ENCODE measurements at regions not wholly inside any gene's neighbourhood (a gene's known extent, or its start where the extent isn't known, plus 50 kb on each side); places are given as distances from the start of the nearest gene placed in this dataset.

DNA sequence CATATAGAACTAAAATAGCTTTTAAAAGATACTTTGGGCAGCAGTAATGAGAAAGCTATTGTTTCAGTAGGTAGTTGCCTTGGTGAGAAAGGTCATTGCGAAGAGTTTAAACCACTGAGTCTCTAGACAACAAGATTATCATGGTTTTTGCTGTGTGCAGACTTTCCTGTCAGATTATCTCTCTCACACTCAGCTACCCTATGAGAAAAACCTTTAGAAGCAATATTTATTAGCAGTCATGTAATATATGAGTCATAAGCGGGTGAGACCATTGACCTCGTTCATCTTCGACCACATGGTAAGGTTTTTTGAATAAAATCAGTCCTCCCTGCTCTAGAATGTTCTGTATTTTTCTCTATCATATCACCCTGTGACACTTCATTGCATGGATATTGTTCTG, 59.9 kb downstream of the GPR65 start:
- no peak overlapping the region for H3K4me3 ChIP-seq (ENCODE audit: low read length)
- H3K27me3 ChIP-seq (ENCODE audit: control insufficient read depth in 2 of 2, insufficient read depth in 2 of 2, low read length in 2 of 2): no peaks in the 10 kb centered on the region
- CTCF ChIA-PET: interaction anchor here (0.5 kb wide), 1 partner anchor 86 kb away, joined by 3 read pairs; no protein-coding TSS in a partner anchor
- Mint-ChIP-seq H3K27me3 (peaks cover 0 to 13% (median 5%) of the 10 kb centered on the region in 5 donors), H3K4me3 (no peak overlapping the region), H3K4me1 (no peaks in the 10 kb centered on the region), H3K9me3 (peaks cover 2 to 13% (median 7%) of the 10 kb centered on the region in 11 donors), H3K27ac (no peak overlapping the region), H3K36me3 (peaks cover 0 to 9% (median 4%) of the 10 kb centered on the region in 5 donors)
- POLR2A ChIA-PET: interaction anchor here (0.6 kb wide), 1 partner anchor 81 kb away, joined by 3 read pairs; no protein-coding TSS in a partner anchor
- no peaks in the 10 kb centered on the region for H3K4me1 ChIP-seq (ENCODE audit: control insufficient read depth in 2 of 2, insufficient read depth in 2 of 2, low read length in 2 of 2)
- no peaks in the 10 kb centered on the region for H3K9me3 ChIP-seq (ENCODE audit: control insufficient read depth in 2 of 3, low read length in 3 of 3)
- DNase-seq (no peak), ATAC-seq (no peak)
- no peaks in the 10 kb centered on the region for H3K36me3 ChIP-seq (ENCODE audit: control insufficient read depth in 2 of 3, insufficient read depth in 3 of 3, low read length in 3 of 3)
- intact Hi-C loops (cut with micrococcal nuclease): no loop called here
- H3K27ac ChIP-seq (ENCODE audit: low read depth, low read length): no peak overlapping the region

DNA sequence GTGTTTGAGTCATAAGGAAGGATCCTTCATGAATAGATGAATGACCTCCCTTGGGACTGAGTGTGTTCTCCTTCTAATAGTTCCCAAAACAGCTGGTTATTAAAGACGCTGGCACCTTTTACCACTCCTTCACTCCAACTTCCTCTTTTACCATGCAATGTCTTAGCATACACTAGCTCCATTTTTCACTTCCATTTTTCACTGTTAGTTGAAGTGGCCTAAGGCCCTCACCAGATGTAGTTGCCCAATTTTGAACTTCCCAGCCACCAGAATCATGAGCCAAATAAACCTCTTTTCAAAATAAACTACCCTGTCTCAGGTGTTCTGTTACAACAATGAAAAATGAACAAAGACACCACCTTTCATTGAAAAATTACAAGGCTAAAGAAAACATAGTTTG, 64.7 kb downstream of the GPR65 start:
- H3K27me3 Mint-ChIP-seq: peaks cover 0 to 16% (median 13%) of the 10 kb centered on the region in 5 donors
- H3K4me1 ChIP-seq (ENCODE audit: control insufficient read depth in 2 of 2, insufficient read depth in 2 of 2, low read length in 2 of 2): no peaks in the 10 kb centered on the region
- H3K9me3 Mint-ChIP-seq: peaks cover 8 to 49% (median 14%) of the 10 kb centered on the region in 11 donors
- H3K27ac Mint-ChIP-seq: peak overlapping the region in 1 of 9 donors; percentile 6
- CTCF ChIA-PET: no interaction called here
- H3K36me3 Mint-ChIP-seq: peaks cover 0 to 15% (median 6%) of the 10 kb centered on the region in 5 donors
- ATAC-seq (no peak), DNase-seq (no peak)
- no peak overlapping the region for H3K4me3 ChIP-seq (ENCODE audit: low read length)
- no peaks in the 10 kb centered on the region for H3K36me3 ChIP-seq (ENCODE audit: control insufficient read depth in 2 of 3, insufficient read depth in 3 of 3, low read length in 3 of 3)
- no peaks in the 10 kb centered on the region for H3K4me1 Mint-ChIP-seq
- no peaks in the 10 kb centered on the region for H3K9me3 ChIP-seq (ENCODE audit: control insufficient read depth in 2 of 3, low read length in 3 of 3)
- no peaks in the 10 kb centered on the region for H3K27me3 ChIP-seq (ENCODE audit: control insufficient read depth in 2 of 2, insufficient read depth in 2 of 2, low read length in 2 of 2)
- no peak overlapping the region for H3K27ac ChIP-seq (ENCODE audit: low read depth, low read length)
- intact Hi-C loops (cut with micrococcal nuclease): no loop called here
- no peak overlapping the region for H3K4me3 Mint-ChIP-seq
- POLR2A ChIA-PET: interaction anchor here (0.8 kb wide), 1 partner anchor 65 kb away, joined by 4 read pairs; the partner anchor contains the start of gene GPR65

DNA sequence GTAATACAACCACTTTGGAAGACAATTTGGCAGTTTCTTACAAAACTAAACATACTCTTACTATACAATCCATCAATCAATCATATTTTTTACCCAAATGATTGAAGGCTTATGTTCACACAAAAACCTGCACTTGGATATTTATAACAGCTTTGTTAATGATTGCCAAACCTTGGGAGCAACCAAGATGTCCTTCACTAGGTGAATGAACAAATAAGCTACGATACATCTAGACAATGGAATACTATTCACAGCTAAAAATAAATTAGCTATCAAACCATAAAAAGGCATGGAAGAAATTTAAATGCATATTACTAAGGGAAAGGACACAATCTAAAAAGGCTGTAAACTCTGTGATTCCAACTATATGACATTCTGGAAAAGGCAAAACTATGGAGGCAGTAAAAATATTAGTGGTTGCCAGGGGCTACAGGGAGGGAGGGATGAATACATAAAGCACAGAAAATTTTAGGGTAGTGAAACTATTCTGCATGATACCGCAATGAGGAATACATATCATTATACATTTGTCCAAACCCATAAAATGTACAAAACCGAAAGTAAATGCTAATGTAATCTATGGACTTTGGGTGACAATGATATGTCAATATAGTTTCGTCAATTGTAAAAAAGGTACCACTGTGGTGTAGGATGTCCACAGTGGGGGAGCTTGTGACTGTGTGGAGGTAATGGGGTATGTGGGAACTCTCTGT, 70.5 kb downstream of the GPR65 start:
- Histone ChIP-seq H3K36me3 (ENCODE audit: control insufficient read depth in 2 of 3, insufficient read depth in 3 of 3, low read length in 3 of 3) (no peaks in the 10 kb centered on the region), H3K27me3 (ENCODE audit: control insufficient read depth in 2 of 2, insufficient read depth in 2 of 2, low read length in 2 of 2) (no peaks in the 10 kb centered on the region), H3K4me3 (ENCODE audit: low read length) (no peak overlapping the region), H3K9me3 (ENCODE audit: control insufficient read depth in 2 of 3, low read length in 3 of 3) (no peaks in the 10 kb centered on the region), H3K4me1 (ENCODE audit: control insufficient read depth in 2 of 2, insufficient read depth in 2 of 2, low read length in 2 of 2) (no peaks in the 10 kb centered on the region), H3K27ac (ENCODE audit: low read depth, low read length) (no peak overlapping the region)
- H3K27ac Mint-ChIP-seq: no peak overlapping the region
- ChIA-PET CTCF (no interaction called here), POLR2A (no interaction called here)
- peaks cover 0 to 23% (median 0%) of the 10 kb centered on the region in 5 donors for H3K27me3 Mint-ChIP-seq
- DNase-seq (no peak), ATAC-seq (peak; percentile 46)
- no peak overlapping the region for H3K4me3 Mint-ChIP-seq
- peaks cover 0 to 5% (median 0%) of the 10 kb centered on the region in 5 donors for H3K36me3 Mint-ChIP-seq
- H3K4me1 Mint-ChIP-seq: no peaks in the 10 kb centered on the region
- intact Hi-C loops (cut with micrococcal nuclease): no loop called here
- peaks cover 0 to 31% (median 8%) of the 10 kb centered on the region in 11 donors for H3K9me3 Mint-ChIP-seq

DNA sequence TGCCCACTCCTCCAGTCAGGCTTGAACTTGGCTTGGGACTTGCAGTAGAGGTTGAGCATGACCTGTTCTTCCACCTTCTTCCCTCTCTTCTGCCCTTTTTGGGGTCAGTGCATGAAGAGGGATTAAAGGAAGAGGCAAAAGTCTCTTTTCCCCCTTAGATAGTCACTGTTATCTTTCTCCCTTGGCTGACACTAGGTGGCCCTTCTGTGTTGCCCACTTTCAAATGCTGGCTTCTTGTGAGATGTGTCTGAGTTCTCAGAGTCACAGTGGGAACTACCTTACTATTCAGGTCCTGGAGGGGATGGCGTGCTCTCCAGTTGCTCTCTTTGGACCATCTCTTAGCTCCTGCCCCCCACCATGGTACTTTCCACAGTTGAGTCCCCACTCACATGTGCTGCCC, 73.6 kb downstream of the GPR65 start:
- intact Hi-C loops (cut with micrococcal nuclease): no loop called here
- Histone ChIP-seq H3K9me3 (ENCODE audit: control insufficient read depth in 2 of 3, low read length in 3 of 3) (no peaks in the 10 kb centered on the region), H3K36me3 (ENCODE audit: control insufficient read depth in 2 of 3, insufficient read depth in 3 of 3, low read length in 3 of 3) (no peaks in the 10 kb centered on the region), H3K4me3 (ENCODE audit: low read length) (no peak overlapping the region), H3K27ac (ENCODE audit: low read depth, low read length) (no peak overlapping the region), H3K27me3 (ENCODE audit: control insufficient read depth in 2 of 2, insufficient read depth in 2 of 2, low read length in 2 of 2) (no peaks in the 10 kb centered on the region), H3K4me1 (ENCODE audit: control insufficient read depth in 2 of 2, insufficient read depth in 2 of 2, low read length in 2 of 2) (no peaks in the 10 kb centered on the region)
- ChIA-PET POLR2A (no interaction called here), CTCF (no interaction called here)
- Mint-ChIP-seq H3K27ac (no peak overlapping the region), H3K27me3 (peaks cover 0 to 15% (median 0%) of the 10 kb centered on the region in 5 donors), H3K36me3 (no peaks in the 10 kb centered on the region), H3K4me3 (no peak overlapping the region), H3K4me1 (no peaks in the 10 kb centered on the region), H3K9me3 (peaks cover 0 to 7% (median 0%) of the 10 kb centered on the region in 11 donors)
- no peak for ATAC-seq
- DNase-seq: no peak

DNA sequence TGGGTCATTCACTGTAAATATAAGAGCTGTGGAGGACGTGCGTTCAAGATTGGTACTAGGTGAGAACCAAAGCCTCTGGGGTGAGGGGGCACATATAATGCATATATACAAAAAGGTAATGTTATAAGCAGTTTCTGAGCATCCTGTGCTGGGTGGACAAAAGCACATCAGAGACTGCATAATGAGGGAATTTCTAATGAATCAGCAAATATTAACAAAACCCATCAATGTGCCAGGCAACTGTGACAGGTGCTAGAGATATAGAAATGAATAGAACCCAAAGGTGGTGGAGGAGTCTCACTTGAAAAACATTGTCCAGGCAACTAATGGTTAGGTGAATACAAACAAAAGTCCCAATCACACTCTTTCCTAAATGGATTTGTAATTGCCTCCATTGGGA, 74.7 kb downstream of the GPR65 start:
- Mint-ChIP-seq H3K27me3 (peaks cover 0 to 15% (median 0%) of the 10 kb centered on the region in 5 donors), H3K4me3 (no peak overlapping the region), H3K9me3 (no peaks in the 10 kb centered on the region), H3K4me1 (no peaks in the 10 kb centered on the region), H3K27ac (no peak overlapping the region), H3K36me3 (no peaks in the 10 kb centered on the region)
- no peaks in the 10 kb centered on the region for H3K9me3 ChIP-seq (ENCODE audit: control insufficient read depth in 2 of 3, low read length in 3 of 3)
- no peaks in the 10 kb centered on the region for H3K36me3 ChIP-seq (ENCODE audit: control insufficient read depth in 2 of 3, insufficient read depth in 3 of 3, low read length in 3 of 3)
- intact Hi-C loops (cut with micrococcal nuclease): no loop called here
- no peaks in the 10 kb centered on the region for H3K4me1 ChIP-seq (ENCODE audit: control insufficient read depth in 2 of 2, insufficient read depth in 2 of 2, low read length in 2 of 2)
- ChIA-PET POLR2A (no interaction called here), CTCF (no interaction called here)
- DNase-seq (no peak), ATAC-seq (no peak)
- H3K4me3 ChIP-seq (ENCODE audit: low read length): no peak overlapping the region
- H3K27me3 ChIP-seq (ENCODE audit: control insufficient read depth in 2 of 2, insufficient read depth in 2 of 2, low read length in 2 of 2): no peaks in the 10 kb centered on the region
- no peak overlapping the region for H3K27ac ChIP-seq (ENCODE audit: low read depth, low read length)

DNA sequence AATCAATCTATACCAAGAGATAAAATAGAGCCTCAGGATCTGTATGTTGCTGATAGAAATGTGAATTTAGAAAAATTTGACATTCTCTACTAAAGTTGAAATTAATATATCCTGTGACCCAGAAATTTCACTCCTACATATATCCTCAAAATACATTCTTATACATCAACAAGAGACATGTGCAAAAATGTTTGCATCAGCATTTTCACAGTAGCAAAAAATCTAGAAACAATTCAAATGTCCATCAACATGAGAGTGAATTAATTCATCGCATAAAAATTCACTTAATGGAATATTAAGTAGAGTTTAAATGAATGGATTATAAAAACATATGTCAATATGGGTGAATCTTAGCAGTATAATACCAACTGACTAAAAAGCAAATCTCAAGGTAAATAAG, 80.8 kb downstream of the GPR65 start:
- H3K4me3 ChIP-seq (ENCODE audit: low read length): no peak overlapping the region
- H3K4me1 Mint-ChIP-seq: no peaks in the 10 kb centered on the region
- ChIA-PET POLR2A (no interaction called here), CTCF (no interaction called here)
- DNase-seq (no peak), ATAC-seq (no peak)
- no peaks in the 10 kb centered on the region for H3K36me3 ChIP-seq (ENCODE audit: control insufficient read depth in 2 of 3, insufficient read depth in 3 of 3, low read length in 3 of 3)
- no peaks in the 10 kb centered on the region for H3K9me3 Mint-ChIP-seq
- H3K27ac Mint-ChIP-seq: no peak overlapping the region
- H3K9me3 ChIP-seq (ENCODE audit: control insufficient read depth in 2 of 3, low read length in 3 of 3): no peaks in the 10 kb centered on the region
- no peak overlapping the region for H3K27ac ChIP-seq (ENCODE audit: low read depth, low read length)
- H3K27me3 Mint-ChIP-seq: peaks cover 0 to 11% (median 0%) of the 10 kb centered on the region in 5 donors
- no peaks in the 10 kb centered on the region for H3K27me3 ChIP-seq (ENCODE audit: control insufficient read depth in 2 of 2, insufficient read depth in 2 of 2, low read length in 2 of 2)
- no peaks in the 10 kb centered on the region for H3K36me3 Mint-ChIP-seq
- H3K4me1 ChIP-seq (ENCODE audit: control insufficient read depth in 2 of 2, insufficient read depth in 2 of 2, low read length in 2 of 2): no peaks in the 10 kb centered on the region
- intact Hi-C loops (cut with micrococcal nuclease): no loop called here
- no peak overlapping the region for H3K4me3 Mint-ChIP-seq

DNA sequence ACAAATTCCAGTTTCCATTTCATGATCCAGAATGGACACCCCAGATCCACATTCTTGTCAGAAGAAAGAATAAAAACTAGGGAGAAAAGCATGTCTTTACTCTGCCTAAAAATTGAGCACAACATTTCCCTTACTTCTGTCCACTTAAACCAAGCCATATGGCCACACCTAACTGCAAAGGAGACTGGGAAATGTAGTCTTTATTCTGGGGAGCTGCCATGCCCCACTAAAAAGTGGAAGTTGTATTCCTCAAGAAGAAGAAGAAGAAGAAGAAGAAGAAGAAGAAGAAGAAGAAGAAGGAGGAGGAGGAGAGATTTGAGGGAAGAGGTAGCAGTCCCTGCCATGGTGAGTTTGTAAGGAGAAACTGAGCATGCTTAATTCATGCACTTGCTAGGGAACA, 84.5 kb downstream of the GPR65 start:
- H3K27me3 Mint-ChIP-seq: peaks cover 0 to 10% (median 0%) of the 10 kb centered on the region in 5 donors
- intact Hi-C loops (cut with micrococcal nuclease): no loop called here

More for the DNA sequence above, 84.5 kb downstream of the GPR65 start:
- Histone ChIP-seq H3K27me3 (ENCODE audit: control insufficient read depth in 2 of 2, insufficient read depth in 2 of 2, low read length in 2 of 2) (no peaks in the 10 kb centered on the region), H3K4me3 (ENCODE audit: low read length) (no peak overlapping the region), H3K9me3 (ENCODE audit: control insufficient read depth in 2 of 3, low read length in 3 of 3) (no peaks in the 10 kb centered on the region), H3K27ac (ENCODE audit: low read depth, low read length) (no peak overlapping the region), H3K4me1 (ENCODE audit: control insufficient read depth in 2 of 2, insufficient read depth in 2 of 2, low read length in 2 of 2) (no peaks in the 10 kb centered on the region), H3K36me3 (ENCODE audit: control insufficient read depth in 2 of 3, insufficient read depth in 3 of 3, low read length in 3 of 3) (no peaks in the 10 kb centered on the region)
- POLR2A ChIA-PET: no interaction called here
- Mint-ChIP-seq H3K27ac (no peak overlapping the region), H3K4me1 (peaks cover 0 to 3% (median 0%) of the 10 kb centered on the region in 7 donors), H3K36me3 (no peaks in the 10 kb centered on the region), H3K9me3 (peaks cover 0 to 2% (median 0%) of the 10 kb centered on the region in 11 donors), H3K4me3 (no peak overlapping the region)
- ATAC-seq: no peak
- CTCF ChIA-PET: no interaction called here
- no peak for DNase-seq
